HEK293 (cell line): ENCODE measurements at regions not wholly inside any gene's neighbourhood (a gene's known extent, or its start where the extent isn't known, plus 50 kb on each side); places are given as distances from the start of the nearest gene placed in this dataset.

Experiments
- CTCF ChIA-PET: fragments of 350-600 bp; formaldehyde crosslinking; extraction: SDS; loops from one replicate; lab custom pipeline; 2021; ENCODE audit warnings: antibody characterized with exemption; lab: Yijun Ruan, JAX
- POLR2A ChIA-PET: fragments of 300-600 bp; formaldehyde crosslinking; extraction: SDS; loops from one replicate; lab custom pipeline; 2020; ENCODE audit warnings: antibody characterized with exemption, inconsistent platforms; lab: Yijun Ruan, JAX
- H3K27ac ChIP-seq: fragments of 200-500 bp; sonication (Bioruptor generic); 2 replicates; pipeline ENCODE4 v1.5.1; 2014; ENCODE audit warnings: low read depth, low read length, control low read depth, inconsistent platforms; ENCODE audit errors: extremely low read depth
- H3K36me3 ChIP-seq, 2 experiments: fragments of 200-500 bp in 1 of 2; sonication (Bioruptor generic) in 1 of 2; 1 replicate in 1 of 2; 2 replicates in 1 of 2; pipeline ENCODE4 v1.5.1; 2014 to 2017; ENCODE audit warnings: inconsistent platforms in 2 of 2, low read length in 2 of 2; ENCODE audit not compliant: control insufficient read depth in 2 of 2, insufficient read depth in 1 of 2
- H3K4me1 ChIP-seq: fragments of 200-500 bp; sonication (Bioruptor generic); 2 replicates; pipeline ENCODE4 v1.5.1; 2014; ENCODE audit warnings: mild to moderate bottlenecking, low read length, inconsistent platforms; ENCODE audit not compliant: control insufficient read depth, insufficient read depth
- H3K4me3 ChIP-seq: 2 replicates; pipeline ENCODE4 v1.5.1; 2011; ENCODE audit warnings: low read depth, mild to moderate bottlenecking, control low read depth, low read length, moderate library complexity
- H3K9me3 ChIP-seq: fragments of 200-500 bp; sonication (Bioruptor generic); 2 replicates; pipeline ENCODE4 v1.5.1; 2014; ENCODE audit warnings: low read depth, low read length, inconsistent platforms; ENCODE audit not compliant: control insufficient read depth, insufficient read depth
- MZF1 ChIP-seq: fragments of 450-650 bp; formaldehyde crosslinking; IDR thresholded peaks from 2 replicates; pipeline ENCODE4 v1.5.1; 2017; ENCODE audit warnings: missing biosample characterization, missing genetic modification characterization, borderline replicate concordance
- WT1 ChIP-seq: fragments of 450-650 bp; formaldehyde crosslinking; IDR thresholded peaks from 2 replicates; pipeline ENCODE4 v1.5.1; 2016; ENCODE audit warnings: missing biosample characterization, missing genetic modification characterization
- YY2 ChIP-seq: fragments of 450-650 bp; formaldehyde crosslinking; IDR thresholded peaks from 2 replicates; pipeline ENCODE4 v1.5.1; 2016; ENCODE audit warnings: missing biosample characterization, missing genetic modification characterization
- ZBTB48 ChIP-seq: fragments of 450-650 bp; formaldehyde crosslinking; IDR thresholded peaks from 2 replicates; pipeline ENCODE4 v1.5.1; 2016; ENCODE audit warnings: missing biosample characterization, missing genetic modification characterization
- ZNF776 ChIP-seq: fragments of 450-650 bp; formaldehyde crosslinking; IDR thresholded peaks from 2 replicates; pipeline ENCODE4 v1.5.0; 2017; ENCODE audit warnings: missing biosample characterization, missing genetic modification characterization, borderline replicate concordance
- TF ChIP-seq, protein P1 (sequence below): fragments of 450-650 bp; formaldehyde crosslinking; IDR thresholded peaks from 2 replicates; pipeline ENCODE4 v1.5.1; 2016; ENCODE audit warnings: missing biosample characterization, missing genetic modification characterization
- TF ChIP-seq, protein P2 (sequence below): fragments of 450-650 bp; formaldehyde crosslinking; optimal IDR thresholded peaks from 2 replicates; pipeline ENCODE3; 2016; ENCODE audit warnings: missing biosample characterization, mild to moderate bottlenecking, missing genetic modification characterization
- TF ChIP-seq, protein P3 (sequence below): fragments of 450-650 bp; formaldehyde crosslinking; conservative IDR thresholded peaks from 2 replicates; pipeline ENCODE4 v1.5.1; 2016; ENCODE audit warnings: low read depth, missing biosample characterization, missing genetic modification characterization
- TF ChIP-seq, protein P4 (sequence below): fragments of 450-650 bp; formaldehyde crosslinking; IDR thresholded peaks from 2 replicates; pipeline ENCODE4 v1.5.1; 2016; ENCODE audit warnings: missing biosample characterization, missing genetic modification characterization
- TF ChIP-seq, protein P5 (sequence below): fragments of 450-650 bp; formaldehyde crosslinking; IDR thresholded peaks from 2 replicates; pipeline ENCODE4 v1.5.1; 2016; ENCODE audit warnings: missing biosample characterization, missing genetic modification characterization, borderline replicate concordance

DNA sequence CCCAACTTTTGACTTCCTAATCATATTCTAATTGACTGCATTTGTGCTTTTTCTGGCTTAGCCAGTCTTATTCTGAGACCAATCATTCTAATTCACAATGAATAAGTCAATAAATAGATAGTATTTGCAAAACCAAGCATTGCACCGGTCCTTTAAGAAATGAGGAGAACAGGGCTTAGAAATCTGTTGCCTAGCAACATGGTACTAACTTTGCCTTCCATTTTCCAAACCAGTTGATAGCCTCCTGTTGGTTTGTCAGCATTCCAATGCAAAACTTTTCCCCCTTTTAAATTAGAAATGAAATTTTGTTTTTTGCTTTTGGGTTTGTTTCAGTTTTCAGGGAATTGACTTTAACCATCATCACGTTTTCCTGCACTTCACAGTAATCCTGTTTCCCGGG lies 603.5 kb upstream of the NRP1 start:
- Histone ChIP-seq H3K9me3 (no peaks in the 10 kb centered on the region), H3K4me3 (no peak overlapping the region), H3K27ac (no peak overlapping the region), H3K36me3 (no peaks in the 10 kb centered on the region), H3K4me1 (no peaks in the 10 kb centered on the region)
- ChIA-PET CTCF (interaction anchor here (0.6 kb wide), 1 partner anchor 520 kb away, joined by 4 read pairs; no protein-coding TSS in a partner anchor), POLR2A (no interaction called here)
- TF ChIP-seq, protein P1, sequence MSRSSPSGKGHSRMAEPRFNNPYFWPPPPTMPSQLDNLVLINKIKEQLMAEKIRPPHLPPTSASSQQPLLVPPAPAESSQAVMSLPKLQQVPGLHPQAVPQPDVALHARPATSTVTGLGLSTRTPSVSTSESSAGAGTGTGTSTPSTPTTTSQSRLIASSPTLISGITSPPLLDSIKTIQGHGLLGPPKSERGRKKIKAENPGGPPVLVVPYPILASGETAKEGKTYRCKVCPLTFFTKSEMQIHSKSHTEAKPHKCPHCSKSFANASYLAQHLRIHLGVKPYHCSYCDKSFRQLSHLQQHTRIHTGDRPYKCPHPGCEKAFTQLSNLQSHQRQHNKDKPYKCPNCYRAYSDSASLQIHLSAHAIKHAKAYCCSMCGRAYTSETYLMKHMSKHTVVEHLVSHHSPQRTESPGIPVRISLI (tag by site-specific recombination), result no peak
- no peak for TF ChIP-seq MZF1 (tag by site-specific recombination)
- TF ChIP-seq, protein P2, sequence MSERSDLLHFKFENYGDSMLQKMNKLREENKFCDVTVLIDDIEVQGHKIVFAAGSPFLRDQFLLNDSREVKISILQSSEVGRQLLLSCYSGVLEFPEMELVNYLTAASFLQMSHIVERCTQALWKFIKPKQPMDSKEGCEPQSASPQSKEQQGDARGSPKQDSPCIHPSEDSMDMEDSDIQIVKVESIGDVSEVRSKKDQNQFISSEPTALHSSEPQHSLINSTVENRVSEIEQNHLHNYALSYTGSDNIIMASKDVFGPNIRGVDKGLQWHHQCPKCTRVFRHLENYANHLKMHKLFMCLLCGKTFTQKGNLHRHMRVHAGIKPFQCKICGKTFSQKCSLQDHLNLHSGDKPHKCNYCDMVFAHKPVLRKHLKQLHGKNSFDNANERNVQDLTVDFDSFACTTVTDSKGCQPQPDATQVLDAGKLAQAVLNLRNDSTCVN (tag by site-specific recombination), result no peak
- TF ChIP-seq, protein P3, sequence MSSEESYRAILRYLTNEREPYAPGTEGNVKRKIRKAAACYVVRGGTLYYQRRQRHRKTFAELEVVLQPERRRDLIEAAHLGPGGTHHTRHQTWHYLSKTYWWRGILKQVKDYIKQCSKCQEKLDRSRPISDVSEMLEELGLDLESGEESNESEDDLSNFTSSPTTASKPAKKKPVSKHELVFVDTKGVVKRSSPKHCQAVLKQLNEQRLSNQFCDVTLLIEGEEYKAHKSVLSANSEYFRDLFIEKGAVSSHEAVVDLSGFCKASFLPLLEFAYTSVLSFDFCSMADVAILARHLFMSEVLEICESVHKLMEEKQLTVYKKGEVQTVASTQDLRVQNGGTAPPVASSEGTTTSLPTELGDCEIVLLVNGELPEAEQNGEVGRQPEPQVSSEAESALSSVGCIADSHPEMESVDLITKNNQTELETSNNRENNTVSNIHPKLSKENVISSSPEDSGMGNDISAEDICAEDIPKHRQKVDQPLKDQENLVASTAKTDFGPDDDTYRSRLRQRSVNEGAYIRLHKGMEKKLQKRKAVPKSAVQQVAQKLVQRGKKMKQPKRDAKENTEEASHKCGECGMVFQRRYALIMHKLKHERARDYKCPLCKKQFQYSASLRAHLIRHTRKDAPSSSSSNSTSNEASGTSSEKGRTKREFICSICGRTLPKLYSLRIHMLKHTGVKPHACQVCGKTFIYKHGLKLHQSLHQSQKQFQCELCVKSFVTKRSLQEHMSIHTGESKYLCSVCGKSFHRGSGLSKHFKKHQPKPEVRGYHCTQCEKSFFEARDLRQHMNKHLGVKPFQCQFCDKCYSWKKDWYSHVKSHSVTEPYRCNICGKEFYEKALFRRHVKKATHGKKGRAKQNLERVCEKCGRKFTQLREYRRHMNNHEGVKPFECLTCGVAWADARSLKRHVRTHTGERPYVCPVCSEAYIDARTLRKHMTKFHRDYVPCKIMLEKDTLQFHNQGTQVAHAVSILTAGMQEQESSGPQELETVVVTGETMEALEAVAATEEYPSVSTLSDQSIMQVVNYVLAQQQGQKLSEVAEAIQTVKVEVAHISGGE (tag by site-specific recombination), result no peak

DNA sequence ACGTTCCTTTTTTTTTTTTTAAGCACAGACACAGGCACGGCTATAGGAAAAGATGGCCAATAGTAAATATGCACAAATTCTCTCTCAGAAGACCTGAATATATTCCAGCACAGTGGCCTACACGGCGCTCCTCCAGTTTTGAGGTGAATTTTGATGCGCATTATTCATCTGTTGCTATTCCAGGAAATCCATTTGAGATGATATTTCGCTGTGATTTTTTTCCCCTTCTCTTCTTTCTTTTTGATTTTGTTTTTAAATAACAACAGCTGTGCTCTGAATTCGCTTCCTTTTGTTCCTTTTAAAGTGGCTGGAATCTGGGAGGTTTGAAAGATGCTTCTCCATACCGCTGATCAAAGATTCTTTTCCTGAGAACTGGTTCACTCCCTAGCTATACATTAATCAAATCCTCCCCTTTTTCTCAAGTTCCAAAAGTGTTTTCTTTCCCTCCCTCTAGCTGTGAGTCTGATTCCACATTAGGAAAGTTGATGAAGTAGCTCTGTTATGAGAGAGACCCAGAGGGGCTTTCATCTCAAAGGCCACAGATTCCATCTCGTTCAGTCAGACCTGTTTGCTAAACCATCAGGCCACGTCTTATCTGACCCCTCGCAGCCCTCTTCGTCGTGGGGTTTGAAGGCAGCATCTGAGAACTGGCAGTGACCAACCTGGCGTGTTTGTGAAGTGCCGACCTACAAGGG lies 602.7 kb upstream of the NRP1 start:
- H3K36me3 ChIP-seq, result no peaks in the 10 kb centered on the region
- ChIA-PET CTCF (no interaction called here), POLR2A (no interaction called here)
- no peak overlapping the region for H3K4me3 ChIP-seq
- no peaks in the 10 kb centered on the region for H3K9me3 ChIP-seq
- no peak overlapping the region for H3K27ac ChIP-seq
- TF ChIP-seq WT1 (tag by site-specific recombination) (peak; percentile 58; the same call in 1 of the 2 replicates), YY2 (no peak)
- H3K4me1 ChIP-seq, result no peaks in the 10 kb centered on the region

DNA sequence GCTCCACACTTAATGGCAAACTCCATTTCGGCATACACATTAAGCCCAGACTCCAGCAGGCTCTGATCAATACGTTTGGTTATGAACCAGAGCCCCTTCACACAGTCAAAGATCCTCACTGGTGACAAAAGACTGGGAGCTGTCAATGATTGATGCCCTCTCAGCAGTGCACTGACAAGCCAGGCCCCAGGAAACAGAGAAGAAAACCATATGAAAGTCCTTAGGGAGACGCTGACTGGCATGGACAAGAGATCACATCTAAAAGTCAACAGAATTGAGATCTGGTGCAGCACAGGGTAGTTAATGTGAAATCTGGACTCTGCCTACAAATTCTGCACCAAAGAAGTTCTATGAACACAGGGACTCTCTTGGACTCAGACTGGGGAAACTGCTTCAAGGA lies 600.9 kb upstream of the NRP1 start:
- CTCF ChIA-PET, result no interaction called here
- no peaks in the 10 kb centered on the region for H3K36me3 ChIP-seq
- H3K9me3 ChIP-seq, result no peaks in the 10 kb centered on the region
- H3K27ac ChIP-seq, result no peak overlapping the region
- POLR2A ChIA-PET, result no interaction called here
- H3K4me3 ChIP-seq, result no peak overlapping the region
- TF ChIP-seq ZBTB48 (tag by site-specific recombination), result no peak
- TF ChIP-seq, all 188 proteins: peak for 0
- H3K4me1 ChIP-seq, result no peaks in the 10 kb centered on the region

DNA sequence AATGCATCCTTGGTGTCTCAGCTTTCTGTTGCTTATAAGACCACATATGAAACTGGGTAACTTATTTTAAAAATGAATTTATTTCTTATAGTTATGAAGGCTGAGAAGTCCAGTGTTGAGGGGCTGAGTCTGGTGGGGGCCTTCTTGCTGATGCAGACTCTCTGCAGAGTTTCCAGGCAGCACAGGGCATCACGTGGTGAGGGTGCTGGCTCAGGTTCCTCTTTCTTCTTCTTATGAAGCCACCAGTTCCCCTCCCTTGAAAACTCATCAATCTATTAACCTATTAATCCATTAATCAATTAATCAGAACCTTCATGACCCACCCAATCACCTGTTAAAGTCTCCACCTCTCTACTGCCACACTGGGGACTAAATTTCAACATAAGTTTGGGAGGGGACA lies 595.6 kb upstream of the NRP1 start:
- H3K4me3 ChIP-seq, result no peak overlapping the region
- ChIA-PET CTCF (interaction anchor here (0.6 kb wide), 1 partner anchor 704 kb away, joined by 3 read pairs; no protein-coding TSS in a partner anchor), POLR2A (no interaction called here)
- H3K36me3 ChIP-seq, result no peaks in the 10 kb centered on the region
- H3K9me3 ChIP-seq, result no peaks in the 10 kb centered on the region
- H3K27ac ChIP-seq, result no peak overlapping the region
- no peaks in the 10 kb centered on the region for H3K4me1 ChIP-seq
- no peak for TF ChIP-seq ZNF776 (tag by site-specific recombination)
- TF ChIP-seq, protein P4, sequence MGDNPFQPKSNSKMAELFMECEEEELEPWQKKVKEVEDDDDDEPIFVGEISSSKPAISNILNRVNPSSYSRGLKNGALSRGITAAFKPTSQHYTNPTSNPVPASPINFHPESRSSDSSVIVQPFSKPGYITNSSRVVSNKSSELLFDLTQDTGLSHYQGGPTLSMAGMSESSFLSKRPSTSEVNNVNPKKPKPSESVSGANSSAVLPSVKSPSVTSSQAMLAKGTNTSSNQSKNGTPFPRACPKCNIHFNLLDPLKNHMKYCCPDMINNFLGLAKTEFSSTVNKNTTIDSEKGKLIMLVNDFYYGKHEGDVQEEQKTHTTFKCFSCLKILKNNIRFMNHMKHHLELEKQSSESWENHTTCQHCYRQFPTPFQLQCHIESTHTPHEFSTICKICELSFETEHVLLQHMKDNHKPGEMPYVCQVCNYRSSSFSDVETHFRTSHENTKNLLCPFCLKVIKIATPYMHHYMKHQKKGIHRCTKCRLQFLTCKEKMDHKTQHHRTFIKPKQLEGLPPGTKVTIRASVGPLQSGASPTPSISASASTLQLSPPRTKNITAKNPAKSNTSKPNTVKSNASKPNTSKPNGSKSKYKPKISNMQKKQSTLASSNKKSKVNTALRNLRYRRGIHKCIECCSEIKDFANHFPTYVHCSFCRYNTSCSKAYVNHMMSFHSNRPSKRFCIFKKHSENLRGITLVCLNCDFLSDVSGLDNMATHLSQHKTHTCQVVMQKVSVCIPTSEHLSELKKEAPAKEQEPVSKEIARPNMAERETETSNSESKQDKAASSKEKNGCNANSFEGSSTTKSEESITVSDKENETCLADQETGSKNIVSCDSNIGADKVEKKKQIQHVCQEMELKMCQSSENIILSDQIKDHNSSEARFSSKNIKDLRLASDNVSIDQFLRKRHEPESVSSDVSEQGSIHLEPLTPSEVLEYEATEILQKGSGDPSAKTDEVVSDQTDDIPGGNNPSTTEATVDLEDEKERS, result no peak
- TF ChIP-seq YY2, result no peak
- TF ChIP-seq, protein P5, sequence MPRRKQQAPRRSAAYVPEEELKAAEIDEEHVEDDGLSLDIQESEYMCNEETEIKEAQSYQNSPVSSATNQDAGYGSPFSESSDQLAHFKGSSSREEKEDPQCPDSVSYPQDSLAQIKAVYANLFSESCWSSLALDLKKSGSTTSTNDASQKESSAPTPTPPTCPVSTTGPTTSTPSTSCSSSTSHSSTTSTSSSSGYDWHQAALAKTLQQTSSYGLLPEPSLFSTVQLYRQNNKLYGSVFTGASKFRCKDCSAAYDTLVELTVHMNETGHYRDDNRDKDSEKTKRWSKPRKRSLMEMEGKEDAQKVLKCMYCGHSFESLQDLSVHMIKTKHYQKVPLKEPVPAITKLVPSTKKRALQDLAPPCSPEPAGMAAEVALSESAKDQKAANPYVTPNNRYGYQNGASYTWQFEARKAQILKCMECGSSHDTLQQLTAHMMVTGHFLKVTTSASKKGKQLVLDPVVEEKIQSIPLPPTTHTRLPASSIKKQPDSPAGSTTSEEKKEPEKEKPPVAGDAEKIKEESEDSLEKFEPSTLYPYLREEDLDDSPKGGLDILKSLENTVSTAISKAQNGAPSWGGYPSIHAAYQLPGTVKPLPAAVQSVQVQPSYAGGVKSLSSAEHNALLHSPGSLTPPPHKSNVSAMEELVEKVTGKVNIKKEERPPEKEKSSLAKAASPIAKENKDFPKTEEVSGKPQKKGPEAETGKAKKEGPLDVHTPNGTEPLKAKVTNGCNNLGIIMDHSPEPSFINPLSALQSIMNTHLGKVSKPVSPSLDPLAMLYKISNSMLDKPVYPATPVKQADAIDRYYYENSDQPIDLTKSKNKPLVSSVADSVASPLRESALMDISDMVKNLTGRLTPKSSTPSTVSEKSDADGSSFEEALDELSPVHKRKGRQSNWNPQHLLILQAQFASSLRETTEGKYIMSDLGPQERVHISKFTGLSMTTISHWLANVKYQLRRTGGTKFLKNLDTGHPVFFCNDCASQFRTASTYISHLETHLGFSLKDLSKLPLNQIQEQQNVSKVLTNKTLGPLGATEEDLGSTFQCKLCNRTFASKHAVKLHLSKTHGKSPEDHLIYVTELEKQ (tag by site-specific recombination), result no peak
